Mammary epithelial cell (primary cell): ENCODE measurements at regions not wholly inside any gene's neighbourhood (a gene's known extent, or its start where the extent isn't known, plus 50 kb on each side); places are given as distances from the start of the nearest gene placed in this dataset.

Source experiments
- CTCF ChIP-seq, 2 donors: IDR thresholded peaks in 1 of 2; conservative IDR thresholded peaks in 1 of 2; 2 replicates each; pipeline ENCODE4 v1.5.1; 2011 to 2012; ENCODE audit warnings: inconsistent platforms in 2 of 2, low read length in 2 of 2, mild to moderate bottlenecking in 2 of 2, control low read depth in 1 of 2, low read depth in 1 of 2; ENCODE audit not compliant: insufficient read depth in 1 of 2; ENCODE audit errors: extremely low read depth in 1 of 2
- EZH2 ChIP-seq: IDR thresholded peaks from 2 replicates; pipeline ENCODE4 v1.6.1; 2012; ENCODE audit warnings: low read length, inconsistent platforms, borderline replicate concordance

DNA sequence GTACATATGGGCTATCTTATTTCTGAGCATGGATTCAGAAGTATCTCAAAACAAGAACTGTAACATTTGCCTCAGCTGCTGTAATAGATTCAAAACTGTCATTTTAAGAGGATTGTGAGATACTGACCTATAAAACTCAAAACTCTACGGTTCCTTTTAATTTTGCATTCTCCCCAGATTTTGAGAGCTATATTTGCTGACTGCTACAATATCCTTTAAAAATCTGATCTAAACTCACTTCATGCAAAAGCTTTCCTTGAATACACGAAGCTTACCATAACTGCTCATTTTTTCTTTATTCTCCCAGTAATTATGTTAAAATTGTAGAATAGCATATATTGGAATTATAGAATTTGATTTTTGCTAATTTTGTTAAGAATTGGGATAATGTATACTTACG is 158.7 kb upstream of the ROBO1 start:
- TF ChIP-seq CTCF (conservative IDR thresholded peaks at IDR 0.05 in 1 of 2, IDR thresholded peaks at IDR 0.05 in 1 of 2; ENCODE audit: extremely low read depth in 1 of 2, insufficient read depth in 1 of 2, low read depth in 1 of 2, low read length in 2 of 2): no peak
- TF ChIP-seq EZH2: no peak
